CD14-positive monocyte (primary cell): ENCODE measurements at regions not wholly inside any gene's neighbourhood (a gene's known extent, or its start where the extent isn't known, plus 50 kb on each side); places are given as distances from the start of the nearest gene placed in this dataset.

Experiments
- DNase-seq, 3 donors: peaks; one replicate each; pipeline ENCODE4 v3.0.0-alpha.2; 2011 to 2022
- H2AFZ ChIP-seq: 2 replicates; pipeline ENCODE4 v1.6.0; 2012; ENCODE audit warnings: mild to moderate bottlenecking, low read depth, low read length, inconsistent platforms; ENCODE audit not compliant: insufficient read depth, poor library complexity, severe bottlenecking
- H3K27ac ChIP-seq, 2 donors: 1 replicate in 1 of 2; 2 replicates in 1 of 2; pipeline ENCODE4 v1.5.1; 2012 to 2013; ENCODE audit warnings: low read length in 2 of 2, control low read depth in 1 of 2, inconsistent platforms in 1 of 2, low read depth in 1 of 2, mild to moderate bottlenecking in 1 of 2
- H3K27me3 ChIP-seq, 2 donors: one replicate each; pipeline versions ENCODE4 v1.6.0 to v1.6.1; 2011 to 2013; ENCODE audit warnings: low read length in 2 of 2; ENCODE audit not compliant: control insufficient read depth in 2 of 2, insufficient read depth in 2 of 2
- H3K36me3 ChIP-seq, 2 donors: replicated peaks in 1 of 2; 1 replicate in 1 of 2; 2 replicates in 1 of 2; pipeline versions ENCODE4 v1.5.1 to v1.6.1; 2012 to 2013; ENCODE audit warnings: low read length in 2 of 2, control low read depth in 1 of 2, inconsistent platforms in 1 of 2, mild to moderate bottlenecking in 1 of 2; ENCODE audit not compliant: insufficient read depth in 2 of 2, control insufficient read depth in 1 of 2
- H3K4me1 ChIP-seq, 2 donors: 1 replicate in 1 of 2; 2 replicates in 1 of 2; pipeline versions ENCODE4 v1.5.1 to v1.6.1; 2012 to 2013; ENCODE audit warnings: low read length in 2 of 2, control low read depth in 1 of 2, inconsistent platforms in 1 of 2, mild to moderate bottlenecking in 1 of 2, moderate library complexity in 1 of 2; ENCODE audit not compliant: insufficient read depth in 2 of 2, control insufficient read depth in 1 of 2
- H3K4me2 ChIP-seq: replicated peaks from 2 replicates; pipeline ENCODE3; 2012; ENCODE audit warnings: low read length, moderate library complexity, mild to moderate bottlenecking; ENCODE audit not compliant: poor library complexity, severe bottlenecking; ENCODE audit errors: extremely low read depth
- H3K4me3 ChIP-seq, 3 experiments: fragments of 200-600 bp in 1 of 3; sonication (generic) in 1 of 3; replicated peaks in 1 of 3; 1 replicate in 2 of 3; 2 replicates in 1 of 3; pipeline ENCODE4 v1.5.1; 2011 to 2013; ENCODE audit warnings: low read length in 3 of 3, mild to moderate bottlenecking in 3 of 3, control low read depth in 2 of 3, low read depth in 2 of 3, inconsistent platforms in 1 of 3, moderate library complexity in 1 of 3
- H3K79me2 ChIP-seq: 2 replicates; pipeline ENCODE4 v1.6.0; 2012; ENCODE audit warnings: mild to moderate bottlenecking, control low read depth, inconsistent platforms, low read length, moderate library complexity; ENCODE audit not compliant: insufficient read depth
- H3K9ac ChIP-seq: 2 replicates; pipeline ENCODE4 v1.6.0; 2017; ENCODE audit warnings: low read length, mild to moderate bottlenecking; ENCODE audit not compliant: insufficient read depth, poor library complexity, severe bottlenecking
- H3K9me3 ChIP-seq, 2 donors: replicated peaks in 1 of 2; 1 replicate in 1 of 2; 2 replicates in 1 of 2; pipeline versions ENCODE4 v1.5.1 to v1.6.1; 2012 to 2013; ENCODE audit warnings: low read length in 2 of 2, control low read depth in 1 of 2; ENCODE audit not compliant: control insufficient read depth in 1 of 2, insufficient read depth in 1 of 2
- H4K20me1 ChIP-seq: 2 replicates; pipeline ENCODE4 v1.6.0; 2012; ENCODE audit warnings: mild to moderate bottlenecking, low read length, control low read depth, moderate library complexity; ENCODE audit not compliant: insufficient read depth
- H3K27ac Mint-ChIP-seq, 7 donors: one replicate each; pipeline ENCODE4 v1.8.0; 2020; ENCODE audit warnings: mild to moderate bottlenecking in 7 of 7, mixed read lengths in 7 of 7, moderate library complexity in 6 of 7, inconsistent platforms in 2 of 7
- H3K27me3 Mint-ChIP-seq, 3 donors: one replicate each; pipeline ENCODE4 v1.8.0; 2021 to 2022; ENCODE audit warnings: low read depth in 3 of 3, mild to moderate bottlenecking in 3 of 3, mixed read lengths in 3 of 3, moderate library complexity in 3 of 3, inconsistent platforms in 1 of 3
- H3K36me3 Mint-ChIP-seq, 2 donors: one replicate each; pipeline ENCODE4 v1.8.0; 2020; ENCODE audit warnings: mixed read lengths in 2 of 2, inconsistent platforms in 1 of 2, mild to moderate bottlenecking in 1 of 2
- H3K4me1 Mint-ChIP-seq: one replicate; pipeline ENCODE4 v1.8.0; 2020; ENCODE audit warnings: mild to moderate bottlenecking, mixed read lengths
- H3K4me3 Mint-ChIP-seq, 2 donors: one replicate each; pipeline ENCODE4 v1.8.0; 2020; ENCODE audit warnings: mild to moderate bottlenecking in 2 of 2, mixed read lengths in 2 of 2, moderate library complexity in 1 of 2
- H3K9me3 Mint-ChIP-seq, 7 donors: one replicate each; pipeline ENCODE4 v1.8.0; 2020 to 2022; ENCODE audit warnings: mixed read lengths in 7 of 7, mild to moderate bottlenecking in 6 of 7, moderate library complexity in 6 of 7, inconsistent platforms in 2 of 7
- WGBS: methylation state at CpG from one replicate; pipeline ENCODE4 v1.1.5; 2013; ENCODE audit warnings: missing lambda C conversion rate; ENCODE audit not compliant: insufficient coverage; 5-methylcytosine and 5-hydroxymethylcytosine counted together
- intact Hi-C, 2 donors: fragments of 100-400 bp; cut with micrococcal nuclease; formaldehyde crosslinking; loops; one replicate each; pipeline versions ENCODE4 v1.15.0 to v1.15.1; 2023
- TF ChIP-seq, protein P1 (sequence below): fragments of 200-600 bp; IDR thresholded peaks from one replicate; pipeline ENCODE4 v1.8.0; 2022; ENCODE audit warnings: antibody characterized with exemption, mild to moderate bottlenecking

DNA sequence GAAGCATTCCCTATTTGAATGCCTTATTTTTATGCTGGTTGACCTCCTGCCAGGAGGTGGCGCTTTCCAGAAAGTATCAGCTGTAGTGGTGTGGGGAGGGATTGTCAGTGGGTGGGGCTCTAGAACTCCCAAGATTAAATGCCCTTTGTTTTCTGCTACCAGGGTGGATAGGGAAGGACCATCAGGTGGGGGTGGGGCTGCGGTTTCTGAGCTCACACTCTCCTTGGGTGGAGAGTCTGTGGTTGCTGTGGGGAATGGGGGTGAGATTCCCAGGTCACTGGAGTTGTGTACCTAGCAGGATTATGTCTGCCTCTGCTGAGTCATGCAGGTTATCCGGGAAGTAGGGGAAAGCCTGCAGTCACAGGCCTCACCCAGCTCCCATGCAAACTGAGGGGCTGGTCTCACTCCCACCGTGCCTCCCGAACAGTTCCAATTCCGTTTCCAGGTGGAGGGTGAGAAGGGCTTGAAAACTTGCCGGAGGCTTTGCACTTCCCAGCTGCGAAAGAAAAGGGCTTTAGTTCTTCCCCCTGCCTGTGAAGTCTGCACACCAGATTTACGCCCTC lies 68.3 kb downstream of the ALG10B start:
- H3K9me3 ChIP-seq = peaks cover 0 to 6% of the 10 kb centered on the region in 2 donors
- H3K36me3 Mint-ChIP-seq = no peaks in the 10 kb centered on the region
- no peaks in the 10 kb centered on the region for H3K27me3 ChIP-seq
- WGBS = 95% methylated on average over 4 of the region's 9 CpGs
- H3K4me2 ChIP-seq = no peak overlapping the region
- H3K27me3 Mint-ChIP-seq = peaks cover 0 to 3% (median 0%) of the 10 kb centered on the region in 3 donors
- no peak overlapping the region for H3K4me3 Mint-ChIP-seq
- H3K79me2 ChIP-seq = no peaks in the 10 kb centered on the region
- H3K9ac ChIP-seq = no peak overlapping the region
- H3K36me3 ChIP-seq = no peaks in the 10 kb centered on the region
- peaks cover 14 to 28% of the 10 kb centered on the region in 2 donors for H3K4me1 ChIP-seq
- H3K27ac Mint-ChIP-seq = no peak overlapping the region
- TF ChIP-seq, protein P1, sequence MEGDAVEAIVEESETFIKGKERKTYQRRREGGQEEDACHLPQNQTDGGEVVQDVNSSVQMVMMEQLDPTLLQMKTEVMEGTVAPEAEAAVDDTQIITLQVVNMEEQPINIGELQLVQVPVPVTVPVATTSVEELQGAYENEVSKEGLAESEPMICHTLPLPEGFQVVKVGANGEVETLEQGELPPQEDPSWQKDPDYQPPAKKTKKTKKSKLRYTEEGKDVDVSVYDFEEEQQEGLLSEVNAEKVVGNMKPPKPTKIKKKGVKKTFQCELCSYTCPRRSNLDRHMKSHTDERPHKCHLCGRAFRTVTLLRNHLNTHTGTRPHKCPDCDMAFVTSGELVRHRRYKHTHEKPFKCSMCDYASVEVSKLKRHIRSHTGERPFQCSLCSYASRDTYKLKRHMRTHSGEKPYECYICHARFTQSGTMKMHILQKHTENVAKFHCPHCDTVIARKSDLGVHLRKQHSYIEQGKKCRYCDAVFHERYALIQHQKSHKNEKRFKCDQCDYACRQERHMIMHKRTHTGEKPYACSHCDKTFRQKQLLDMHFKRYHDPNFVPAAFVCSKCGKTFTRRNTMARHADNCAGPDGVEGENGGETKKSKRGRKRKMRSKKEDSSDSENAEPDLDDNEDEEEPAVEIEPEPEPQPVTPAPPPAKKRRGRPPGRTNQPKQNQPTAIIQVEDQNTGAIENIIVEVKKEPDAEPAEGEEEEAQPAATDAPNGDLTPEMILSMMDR = no peak
- DNase-seq = no peak
- intact Hi-C loops = no loop called here
- H3K9me3 Mint-ChIP-seq = peaks cover 3 to 18% (median 9%) of the 10 kb centered on the region in 7 donors
- H3K27ac ChIP-seq = no peak overlapping the region
- H2AFZ ChIP-seq = peak overlapping the region; percentile 1
- H3K4me1 Mint-ChIP-seq = peaks cover 23% of the 10 kb centered on the region
- H4K20me1 ChIP-seq = no peaks in the 10 kb centered on the region
- H3K4me3 ChIP-seq = no peak overlapping the region

DNA sequence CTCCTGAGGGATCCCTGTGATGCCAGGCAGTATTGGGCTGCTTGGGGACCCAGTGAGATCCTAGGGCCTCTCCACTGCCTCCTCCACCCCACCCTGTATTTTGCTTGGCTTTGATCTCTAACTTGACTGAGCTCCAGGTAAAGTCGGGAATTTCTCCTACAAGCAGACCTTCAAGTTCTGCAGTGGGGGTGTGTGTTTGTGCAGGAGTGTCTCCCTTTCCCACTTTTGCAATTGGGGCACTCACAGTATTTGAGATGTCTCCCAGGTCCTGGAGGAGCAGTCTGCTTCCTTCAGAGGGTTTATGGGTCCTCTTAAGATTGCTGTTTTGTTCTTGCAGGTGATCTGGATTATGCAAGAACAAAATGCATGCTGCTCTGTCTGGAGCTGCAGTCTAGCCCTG lies 68.9 kb downstream of the ALG10B start:
- Histone ChIP-seq H3K4me3 (no peak overlapping the region), H3K36me3 (no peaks in the 10 kb centered on the region), H3K9ac (no peak overlapping the region), H3K9me3 (peaks cover 0 to 6% of the 10 kb centered on the region in 2 donors), H3K4me2 (no peak overlapping the region), H3K79me2 (no peaks in the 10 kb centered on the region), H3K27ac (no peak overlapping the region), H3K27me3 (no peaks in the 10 kb centered on the region), H4K20me1 (no peaks in the 10 kb centered on the region), H3K4me1 (peaks cover 14 to 28% of the 10 kb centered on the region in 2 donors), H2AFZ (peak overlapping the region; percentile 1)
- Mint-ChIP-seq H3K9me3 (peaks cover 3 to 18% (median 9%) of the 10 kb centered on the region in 7 donors), H3K27ac (peak overlapping the region in 1 of 7 donors; percentile 48), H3K4me3 (no peak overlapping the region), H3K4me1 (peaks cover 23% of the 10 kb centered on the region), H3K27me3 (peaks cover 0 to 3% (median 0%) of the 10 kb centered on the region in 3 donors), H3K36me3 (no peaks in the 10 kb centered on the region)
- WGBS = no CpG with 5 or more reads among the region's 1 CpG
- intact Hi-C loops = no loop called here
- no peak for DNase-seq
- TF ChIP-seq, protein P1 = no peak
